Testis (tissue), 2 donors: ENCODE measurements at regions not wholly inside any gene's neighbourhood (a gene's known extent, or its start where the extent isn't known, plus 50 kb on each side); places are given as distances from the start of the nearest gene placed in this dataset.

Experiments used
- POLR2A ChIP-seq: fragments of 450-650 bp; IDR thresholded peaks from one replicate; pipeline ENCODE4 v1.6.1; 2017; ENCODE audit warnings: antibody characterized with exemption, mild to moderate bottlenecking, moderate library complexity
- TF ChIP-seq, protein P1 (sequence below), 3 experiments: fragments of 450-650 bp in 2 of 3; fragments of 200-600 bp in 1 of 3; sonication (generic) in 1 of 3; IDR thresholded peaks; one replicate each; pipeline ENCODE4 v1.5.1; 2016 to 2019; ENCODE audit warnings: antibody characterized with exemption in 3 of 3, mild to moderate bottlenecking in 2 of 3, moderate library complexity in 1 of 3

GRCh38 chr4:156173937-156174336 is 220.3 kb upstream of the CTSO start:
- TF ChIP-seq, protein P1, sequence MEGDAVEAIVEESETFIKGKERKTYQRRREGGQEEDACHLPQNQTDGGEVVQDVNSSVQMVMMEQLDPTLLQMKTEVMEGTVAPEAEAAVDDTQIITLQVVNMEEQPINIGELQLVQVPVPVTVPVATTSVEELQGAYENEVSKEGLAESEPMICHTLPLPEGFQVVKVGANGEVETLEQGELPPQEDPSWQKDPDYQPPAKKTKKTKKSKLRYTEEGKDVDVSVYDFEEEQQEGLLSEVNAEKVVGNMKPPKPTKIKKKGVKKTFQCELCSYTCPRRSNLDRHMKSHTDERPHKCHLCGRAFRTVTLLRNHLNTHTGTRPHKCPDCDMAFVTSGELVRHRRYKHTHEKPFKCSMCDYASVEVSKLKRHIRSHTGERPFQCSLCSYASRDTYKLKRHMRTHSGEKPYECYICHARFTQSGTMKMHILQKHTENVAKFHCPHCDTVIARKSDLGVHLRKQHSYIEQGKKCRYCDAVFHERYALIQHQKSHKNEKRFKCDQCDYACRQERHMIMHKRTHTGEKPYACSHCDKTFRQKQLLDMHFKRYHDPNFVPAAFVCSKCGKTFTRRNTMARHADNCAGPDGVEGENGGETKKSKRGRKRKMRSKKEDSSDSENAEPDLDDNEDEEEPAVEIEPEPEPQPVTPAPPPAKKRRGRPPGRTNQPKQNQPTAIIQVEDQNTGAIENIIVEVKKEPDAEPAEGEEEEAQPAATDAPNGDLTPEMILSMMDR (IDR thresholded peaks at IDR 0.05): no peak
- TF ChIP-seq POLR2A: no peak
